ENCODE measurements at regions not wholly inside any gene's neighbourhood (a gene's known extent, or its start where the extent isn't known, plus 50 kb on each side); places are given as distances from the start of the nearest gene placed in this dataset.
"Not testable (repeated sequence)": the region's sequence is repeated elsewhere in the genome, so short reads cannot be mapped to it uniquely, and the experiment has no call there.

DNA sequence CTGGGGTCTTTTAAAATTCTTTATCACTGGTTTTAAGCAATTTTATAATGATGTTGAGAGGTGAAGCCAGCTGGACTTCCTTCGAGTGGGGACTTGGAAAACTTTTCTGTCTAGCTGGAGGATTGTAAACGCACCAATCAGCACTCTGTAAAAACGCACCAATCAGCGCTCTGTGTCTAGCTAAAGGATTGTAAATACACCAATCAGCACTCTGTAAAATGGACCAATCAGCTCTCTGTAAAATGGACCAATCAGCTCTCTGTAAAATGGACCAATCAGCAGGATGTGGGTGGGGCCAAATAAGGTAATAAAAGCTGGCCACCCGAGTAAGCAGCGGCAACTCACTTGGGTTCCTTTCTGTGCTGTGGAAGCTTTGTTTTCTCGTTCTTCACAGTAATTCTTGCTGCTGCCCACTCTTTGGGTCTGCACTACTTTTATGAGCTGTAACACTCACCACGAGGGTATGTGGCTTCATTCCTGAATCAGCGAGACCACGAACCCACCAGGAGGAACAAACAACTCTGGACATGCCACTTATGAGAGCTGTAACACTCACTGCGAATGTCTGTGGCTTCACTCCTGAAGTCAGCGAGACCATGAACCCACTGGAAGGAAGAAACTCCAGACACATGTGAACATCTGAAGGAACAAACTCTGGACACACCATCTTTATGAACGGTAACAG is 462.6 kb downstream of the GUCY1A2 start:
- not testable (repeated sequence) for DNase-seq (ENCODE audit: low read depth in 2 of 2)

DNA sequence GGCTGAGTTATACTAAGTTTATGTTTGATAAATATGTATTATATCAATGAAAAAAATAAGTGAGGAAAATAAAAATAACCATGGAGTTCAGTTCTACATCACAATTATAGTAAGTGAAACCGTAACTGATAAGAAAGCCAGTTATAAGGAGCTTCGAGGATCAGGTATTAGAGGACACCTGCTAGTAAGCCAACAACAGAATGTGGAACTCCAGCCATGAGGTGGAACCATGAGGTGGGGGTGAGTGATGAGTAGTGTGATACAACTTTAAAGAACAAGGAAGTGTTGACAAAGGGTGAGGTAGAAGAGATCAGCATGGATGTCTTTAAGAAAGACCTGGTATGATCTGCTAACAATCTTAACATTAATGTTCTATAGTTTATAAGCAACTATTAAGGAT is 452.9 kb downstream of the GUCY1A2 start:
- no peak for DNase-seq (ENCODE audit: low read depth in 2 of 2)

DNA sequence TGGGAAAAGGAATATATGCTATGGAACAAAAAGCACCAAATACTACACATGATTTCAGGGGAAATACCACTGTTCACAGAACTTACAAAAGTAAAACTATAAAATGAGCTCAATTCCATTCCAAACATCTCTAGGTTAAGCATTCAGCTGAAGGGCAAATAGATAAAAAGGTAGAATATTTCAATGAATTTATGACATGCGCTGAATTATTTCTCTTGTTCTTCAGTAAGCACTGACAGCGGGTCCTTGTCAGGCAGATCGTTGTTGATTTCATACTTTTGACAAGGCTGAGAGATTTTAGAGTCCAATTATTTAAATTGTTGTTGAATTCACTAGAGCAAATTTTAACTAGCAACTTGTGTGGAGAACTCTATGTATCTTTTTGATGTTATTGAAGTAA is 449.6 kb downstream of the GUCY1A2 start:
- DNase-seq (ENCODE audit: low read depth in 2 of 2), result no peak

DNA sequence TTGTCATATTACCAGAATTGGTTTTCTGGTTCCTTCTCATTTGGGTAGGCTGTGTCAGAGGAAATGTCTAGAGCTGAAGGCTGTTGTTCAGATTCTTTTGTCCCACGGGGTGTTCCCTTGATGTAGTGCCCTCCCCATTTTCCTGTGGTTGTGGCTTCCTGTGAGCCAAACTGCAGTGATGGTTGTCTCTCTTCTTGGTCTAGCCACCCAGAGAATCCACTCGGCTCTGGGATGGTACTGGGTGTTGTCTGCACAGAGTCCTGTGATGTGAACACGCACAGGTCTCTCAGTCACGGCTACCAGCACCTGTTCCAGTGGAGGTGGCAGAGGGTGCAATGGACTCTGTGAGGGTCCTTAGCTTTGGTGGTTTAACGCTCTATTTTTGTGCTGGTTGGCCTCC is 440.9 kb downstream of the GUCY1A2 start:
- DNase-seq (ENCODE audit: low read depth in 2 of 2), result not testable (repeated sequence)

DNA sequence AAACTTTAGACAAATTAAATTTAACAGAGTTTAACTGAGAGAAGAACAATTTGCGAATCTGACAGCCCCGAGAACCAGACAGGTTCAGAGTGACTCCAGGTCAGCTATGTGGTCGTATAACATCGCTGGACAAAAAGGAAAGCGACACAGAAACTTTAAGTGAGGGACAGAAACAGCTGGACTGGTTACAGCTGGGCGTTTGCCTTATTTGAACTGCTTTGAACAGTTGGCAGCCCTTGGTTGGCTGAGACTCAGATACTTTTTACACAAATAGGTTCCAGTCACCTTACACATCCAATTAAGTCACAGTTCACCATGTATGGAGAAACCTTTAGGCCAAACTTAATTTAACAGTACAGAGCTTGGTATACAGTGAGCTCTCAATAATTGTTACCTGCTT is 436.9 kb downstream of the GUCY1A2 start:
- DNase-seq (ENCODE audit: low read depth in 2 of 2), result no peak

DNA sequence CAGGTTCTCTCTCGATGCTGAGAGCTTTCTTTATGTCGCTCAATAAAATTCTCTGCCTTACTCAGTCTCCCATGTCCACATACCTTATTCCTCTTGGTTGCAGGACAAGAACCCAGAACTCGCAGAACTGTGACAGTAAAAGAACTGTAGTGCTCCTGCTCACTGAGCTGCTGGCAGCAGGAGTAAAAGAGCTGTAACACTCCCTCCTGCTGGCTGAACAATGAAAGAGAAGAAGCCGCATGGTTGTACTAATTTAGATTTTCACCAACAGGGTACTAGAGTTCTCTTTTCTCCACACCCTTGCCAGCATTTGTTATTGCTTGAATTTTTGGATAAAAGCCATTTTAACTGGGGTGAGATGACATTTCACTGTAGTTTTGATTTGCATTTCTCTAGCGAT is 433.2 kb downstream of the GUCY1A2 start:
- DNase-seq (ENCODE audit: low read depth in 2 of 2), result peak; percentile 0 to 2

DNA sequence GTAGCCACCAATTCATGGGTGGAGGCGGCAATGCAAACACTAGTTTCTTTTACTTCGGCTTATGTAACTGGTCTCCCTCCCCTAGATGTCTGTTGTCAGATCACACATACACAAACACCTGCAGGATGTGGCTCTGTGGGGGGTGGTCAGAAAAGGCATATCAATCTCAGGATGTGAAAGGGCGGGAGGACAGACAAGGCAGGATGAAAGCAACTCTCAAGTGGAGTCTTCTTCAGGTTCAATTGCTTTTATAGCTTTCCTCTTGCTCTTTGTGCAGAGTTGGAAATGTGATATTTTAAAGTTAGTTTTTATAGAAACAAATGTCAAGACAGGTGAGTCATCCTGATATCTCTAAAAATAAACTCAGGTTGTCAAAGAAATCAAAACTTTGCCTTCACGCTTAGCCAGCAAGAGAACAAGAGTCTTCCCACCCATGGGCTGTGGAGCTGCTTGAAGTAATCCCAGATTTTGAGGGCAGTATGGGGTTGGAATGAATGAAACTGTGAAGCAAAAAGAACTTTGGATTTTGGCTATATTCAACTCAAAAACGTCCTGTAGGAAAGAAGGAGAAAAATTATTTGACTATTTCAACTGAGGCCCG is 423.4 kb downstream of the GUCY1A2 start:
- no peak for DNase-seq (ENCODE audit: low read depth in 2 of 2)

DNA sequence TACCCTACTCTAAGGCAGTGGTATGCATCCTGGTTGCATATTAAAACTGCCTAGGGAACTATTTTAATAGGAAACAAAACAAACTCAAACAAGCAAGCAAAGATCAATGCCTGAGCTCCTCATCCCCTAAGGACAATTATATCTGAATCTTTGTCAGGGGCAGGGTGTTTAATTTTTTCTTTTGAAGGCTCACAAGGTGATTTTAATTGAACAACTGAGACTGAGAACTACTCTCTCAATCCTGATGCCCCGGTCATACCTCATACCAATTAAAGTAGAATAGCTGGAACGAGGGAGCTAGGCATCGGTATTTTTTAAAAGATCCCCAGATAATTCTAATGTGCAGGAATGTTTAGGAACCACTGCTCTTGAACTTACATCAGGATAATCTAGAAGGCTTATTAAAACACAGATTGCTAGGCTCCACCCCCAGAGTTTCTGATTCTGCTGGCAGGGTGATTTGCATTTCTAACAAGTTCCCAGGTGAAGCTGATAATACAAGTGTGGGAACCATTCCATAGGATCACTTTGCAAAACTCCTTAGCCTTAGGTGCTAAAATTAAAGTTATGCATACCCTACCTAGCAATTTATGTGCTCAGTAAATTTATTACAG is 416.5 kb downstream of the GUCY1A2 start:
- no peak for DNase-seq (ENCODE audit: low read depth in 2 of 2)

DNA sequence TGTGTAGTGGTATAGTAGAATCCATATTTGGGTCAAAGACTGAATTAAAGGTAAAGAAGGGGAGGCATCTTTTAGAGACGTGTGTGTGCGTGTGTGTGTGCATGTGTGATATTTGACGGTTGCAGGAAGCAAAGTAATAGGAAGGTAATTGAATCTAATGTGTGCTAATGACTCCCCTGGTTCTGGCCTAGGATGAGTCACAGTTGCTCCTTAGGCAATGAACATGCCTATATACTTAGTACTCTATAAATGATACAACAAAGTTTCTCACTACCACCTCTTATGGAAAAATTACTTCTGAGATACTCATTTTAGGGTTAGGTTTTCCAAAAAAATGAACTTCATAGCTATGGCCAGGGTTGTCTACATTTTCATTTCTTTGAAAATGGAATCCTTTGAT is 409.6 kb downstream of the GUCY1A2 start:
- DNase-seq (ENCODE audit: low read depth in 2 of 2), result no peak

DNA sequence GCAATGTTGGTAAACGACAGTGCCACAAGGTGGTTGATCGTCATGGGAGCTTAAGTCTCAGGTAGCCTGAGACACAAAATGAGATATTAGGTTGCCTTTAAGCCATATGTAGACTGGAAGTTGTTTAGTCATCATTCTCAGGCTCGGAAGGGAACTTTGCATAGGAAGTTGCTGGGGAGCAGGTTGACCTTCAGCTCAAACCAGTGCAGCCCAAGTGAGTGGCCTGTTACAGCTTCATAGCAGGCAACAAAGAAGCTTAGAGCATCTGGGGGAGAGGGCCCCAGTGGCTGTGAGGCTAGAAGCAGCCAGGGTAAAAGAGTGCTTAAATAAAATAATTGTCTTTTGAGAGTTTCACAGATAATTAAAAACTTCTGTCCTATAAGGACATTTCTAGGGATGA is 404.0 kb downstream of the GUCY1A2 start:
- DNase-seq (ENCODE audit: low read depth in 2 of 2), result no peak

DNA sequence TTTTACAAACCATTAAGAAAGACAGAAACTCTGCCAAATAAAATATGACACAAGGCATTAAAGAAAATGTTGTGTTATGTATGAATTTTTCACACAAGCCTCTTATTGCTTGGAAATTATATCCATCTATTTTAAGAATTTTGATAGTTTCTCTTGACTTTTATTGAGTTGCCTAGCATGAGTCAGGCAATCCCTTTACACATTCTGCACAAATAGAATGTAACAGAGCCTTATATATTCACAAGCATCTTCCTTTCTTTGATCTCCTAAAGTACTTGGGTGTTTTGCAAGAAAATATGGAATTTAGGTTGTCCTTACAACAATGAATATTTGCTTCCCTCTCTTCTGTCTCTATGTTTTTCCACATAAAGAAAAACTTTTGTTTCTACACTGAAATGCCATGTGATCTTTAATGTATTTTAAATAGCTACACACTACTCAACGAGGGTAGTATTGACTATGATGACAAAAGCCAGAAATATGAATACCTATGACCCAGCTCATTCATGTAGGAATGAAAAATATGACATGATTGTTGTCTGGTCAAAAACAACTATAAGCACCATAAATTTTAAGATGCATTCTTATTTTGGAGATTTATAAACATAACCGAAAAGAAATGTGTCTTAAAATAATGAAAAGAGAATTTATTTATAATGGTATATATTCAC is 398.8 kb downstream of the GUCY1A2 start:
- no peak for DNase-seq (ENCODE audit: low read depth in 2 of 2)

DNA sequence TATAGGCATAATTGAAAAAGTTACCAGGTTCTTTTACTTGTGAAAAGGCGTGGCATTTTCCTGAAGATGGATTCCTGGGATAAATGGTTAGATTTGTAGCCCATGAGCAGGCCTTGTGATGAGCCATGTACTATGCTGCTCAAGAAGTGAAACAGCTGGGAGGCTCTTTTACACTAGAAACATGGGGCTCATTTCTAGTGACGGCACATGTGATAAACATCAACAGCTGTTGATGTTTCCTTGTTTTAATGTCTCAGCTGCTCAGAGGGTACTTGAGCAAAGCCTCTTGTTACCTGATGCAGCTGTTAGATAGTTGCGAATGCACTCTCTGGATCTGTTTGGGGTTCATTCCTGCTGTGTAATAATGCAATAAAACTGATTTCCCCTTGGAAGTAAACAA is 396.8 kb downstream of the GUCY1A2 start:
- no peak for DNase-seq (ENCODE audit: low read depth in 2 of 2)
